ENCODE measurements at regions not wholly inside any gene's neighbourhood (a gene's known extent, or its start where the extent isn't known, plus 50 kb on each side); places are given as distances from the start of the nearest gene placed in this dataset.

DNA sequence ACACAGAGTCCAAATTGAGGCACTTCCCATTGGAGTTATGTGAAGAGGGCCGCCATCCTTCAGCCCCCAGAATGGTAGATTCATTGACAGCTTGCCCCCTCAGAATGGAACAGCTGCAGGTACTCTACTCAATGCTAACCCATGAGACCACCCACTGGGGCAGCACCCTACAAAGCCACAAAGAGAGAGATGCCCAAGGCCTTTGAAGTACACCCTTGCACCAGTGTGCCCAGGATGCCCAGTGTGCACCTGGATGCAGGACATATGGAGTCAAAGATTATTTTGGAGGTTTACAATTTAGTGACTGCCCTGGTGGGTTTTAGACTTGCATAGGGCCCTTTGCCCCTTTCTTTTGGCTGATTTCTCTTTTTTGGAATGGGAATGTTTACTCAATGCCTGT lies 933.9 kb downstream of the SLC16A7 start:
- TF ChIP-seq CTCF (IDR thresholded peaks at IDR 0.05; ENCODE audit: low read depth, low read length, poor library complexity, severe bottlenecking) (no peak), EZH2phosphoT487 (IDR thresholded peaks at IDR 0.05; ENCODE audit: borderline replicate concordance, low read length) (no peak)
- Histone ChIP-seq H3K27ac (ENCODE audit: low read depth, low read length) (no peak overlapping the region), H3K36me3 (ENCODE audit: control insufficient read depth, low read length) (no peaks in the 10 kb centered on the region), H3K4me1 (ENCODE audit: control insufficient read depth, low read length) (no peaks in the 10 kb centered on the region), H3K9me3 (ENCODE audit: control insufficient read depth, insufficient read depth, low read length) (no peaks in the 10 kb centered on the region), H4K20me1 (ENCODE audit: control insufficient read depth, insufficient read depth, low read depth, low read length) (no peaks in the 10 kb centered on the region), H3K79me2 (ENCODE audit: control insufficient read depth, low read length) (no peaks in the 10 kb centered on the region), H3F3A (ENCODE audit: control insufficient read depth, insufficient read depth) (no peaks in the 10 kb centered on the region), H3K4me2 (ENCODE audit: low read length) (no peak overlapping the region), H3K9me2 (replicated peaks; ENCODE audit: control insufficient read depth, low read length) (no peaks in the 10 kb centered on the region), H3K27me3 (ENCODE audit: control insufficient read depth, low read length) (no peaks in the 10 kb centered on the region), H3K4me3 (ENCODE audit: low read length) (no peak overlapping the region)

- H3K79me2 ChIP-seq (ENCODE audit: control insufficient read depth, low read length): no peaks in the 10 kb centered on the region
- TF ChIP-seq CTCF (IDR thresholded peaks at IDR 0.05; ENCODE audit: low read depth, low read length, poor library complexity, severe bottlenecking) (no peak), EZH2phosphoT487 (IDR thresholded peaks at IDR 0.05; ENCODE audit: borderline replicate concordance, low read length) (no peak)
- no peak overlapping the region for H3K4me2 ChIP-seq (ENCODE audit: low read length)
- no peaks in the 10 kb centered on the region for H3K27me3 ChIP-seq (ENCODE audit: control insufficient read depth, low read length)
- H3K4me1 ChIP-seq (ENCODE audit: control insufficient read depth, low read length): no peaks in the 10 kb centered on the region
- no peak overlapping the region for H3K4me3 ChIP-seq (ENCODE audit: low read length)
- no peaks in the 10 kb centered on the region for H4K20me1 ChIP-seq (ENCODE audit: control insufficient read depth, insufficient read depth, low read depth, low read length)
- no peak overlapping the region for H3K27ac ChIP-seq (ENCODE audit: low read depth, low read length)
- H3F3A ChIP-seq (ENCODE audit: control insufficient read depth, insufficient read depth): no peaks in the 10 kb centered on the region
- no peaks in the 10 kb centered on the region for H3K36me3 ChIP-seq (ENCODE audit: control insufficient read depth, low read length)
- H3K9me2 ChIP-seq (replicated peaks; ENCODE audit: control insufficient read depth, low read length): no peaks in the 10 kb centered on the region
- H3K9me3 ChIP-seq (ENCODE audit: control insufficient read depth, insufficient read depth, low read length): no peaks in the 10 kb centered on the region
Observed at GRCh38 chr12:60535363-60535762, 939.5 kb downstream of the SLC16A7 start.

DNA sequence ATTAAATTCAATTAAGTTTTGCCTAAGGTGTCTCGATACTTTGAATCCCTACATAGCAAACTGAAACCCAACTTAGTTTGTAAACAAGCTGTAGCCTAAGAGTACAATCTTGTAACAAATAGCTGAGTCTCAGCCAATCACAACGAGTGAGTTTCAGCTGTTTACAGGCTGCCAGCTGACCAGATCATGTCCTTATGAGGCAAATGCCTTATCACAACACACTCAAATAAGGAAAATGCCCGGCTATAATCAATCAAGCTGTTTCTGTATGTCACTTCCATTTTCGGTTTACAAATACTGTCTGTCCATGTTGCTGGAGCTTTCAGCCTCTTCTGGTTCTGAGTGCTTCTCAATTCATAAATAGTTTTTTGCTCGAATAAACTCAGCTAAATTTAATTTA lies 943.8 kb downstream of the SLC16A7 start:
- Histone ChIP-seq H3K27ac (ENCODE audit: low read depth, low read length) (no peak overlapping the region), H3F3A (ENCODE audit: control insufficient read depth, insufficient read depth) (no peaks in the 10 kb centered on the region), H3K36me3 (ENCODE audit: control insufficient read depth, low read length) (no peaks in the 10 kb centered on the region), H3K4me1 (ENCODE audit: control insufficient read depth, low read length) (no peaks in the 10 kb centered on the region), H3K4me3 (ENCODE audit: low read length) (no peak overlapping the region), H3K9me2 (replicated peaks; ENCODE audit: control insufficient read depth, low read length) (no peaks in the 10 kb centered on the region), H3K79me2 (ENCODE audit: control insufficient read depth, low read length) (no peaks in the 10 kb centered on the region), H4K20me1 (ENCODE audit: control insufficient read depth, insufficient read depth, low read depth, low read length) (no peaks in the 10 kb centered on the region), H3K27me3 (ENCODE audit: control insufficient read depth, low read length) (no peaks in the 10 kb centered on the region), H3K4me2 (ENCODE audit: low read length) (no peak overlapping the region), H3K9me3 (ENCODE audit: control insufficient read depth, insufficient read depth, low read length) (no peaks in the 10 kb centered on the region)
- TF ChIP-seq EZH2phosphoT487 (IDR thresholded peaks at IDR 0.05; ENCODE audit: borderline replicate concordance, low read length) (no peak), CTCF (IDR thresholded peaks at IDR 0.05; ENCODE audit: low read depth, low read length, poor library complexity, severe bottlenecking) (no peak)

DNA sequence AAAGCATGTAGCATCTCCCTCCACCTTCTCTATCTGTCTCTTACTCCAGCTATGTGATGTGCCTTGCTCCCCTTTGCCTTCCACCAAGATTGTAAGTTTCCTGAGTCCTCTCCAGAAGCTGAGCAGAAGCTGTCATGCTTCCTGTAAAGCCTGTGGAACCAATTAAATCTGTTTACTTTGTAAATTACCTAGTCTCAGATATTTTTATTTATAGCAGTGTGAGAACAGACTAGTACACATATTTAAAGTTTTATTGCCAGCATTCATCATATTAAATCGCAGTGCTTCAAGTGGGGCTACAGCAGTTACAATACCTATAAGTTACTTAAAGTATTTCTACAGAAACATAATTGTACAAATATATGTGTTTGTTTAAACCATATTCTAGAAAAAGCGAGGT lies 973.1 kb downstream of the SLC16A7 start:
- Histone ChIP-seq H3K36me3 (ENCODE audit: control insufficient read depth, low read length) (no peaks in the 10 kb centered on the region), H3K9me3 (ENCODE audit: control insufficient read depth, insufficient read depth, low read length) (no peaks in the 10 kb centered on the region), H3K4me2 (ENCODE audit: low read length) (no peak overlapping the region), H3K9me2 (replicated peaks; ENCODE audit: control insufficient read depth, low read length) (no peaks in the 10 kb centered on the region; the same call in 1 of the 2 replicates), H3K27me3 (ENCODE audit: control insufficient read depth, low read length) (no peaks in the 10 kb centered on the region), H3K4me3 (ENCODE audit: low read length) (no peak overlapping the region), H3F3A (ENCODE audit: control insufficient read depth, insufficient read depth) (no peaks in the 10 kb centered on the region), H4K20me1 (ENCODE audit: control insufficient read depth, insufficient read depth, low read depth, low read length) (no peaks in the 10 kb centered on the region), H3K27ac (ENCODE audit: low read depth, low read length) (no peak overlapping the region), H3K79me2 (ENCODE audit: control insufficient read depth, low read length) (no peaks in the 10 kb centered on the region), H3K4me1 (ENCODE audit: control insufficient read depth, low read length) (no peaks in the 10 kb centered on the region)
- no peak for TF ChIP-seq CTCF (IDR thresholded peaks at IDR 0.05; ENCODE audit: low read depth, low read length, poor library complexity, severe bottlenecking)
- TF ChIP-seq EZH2phosphoT487 (IDR thresholded peaks at IDR 0.05; ENCODE audit: borderline replicate concordance, low read length): no peak

All from DOHH2 (cell line).